GM23338 (cell line): ENCODE measurements at regions not wholly inside any gene's neighbourhood (a gene's known extent, or its start where the extent isn't known, plus 50 kb on each side); places are given as distances from the start of the nearest gene placed in this dataset.

Source experiments
- ATAC-seq: fragments of 200-7000 bp; cut with Tn5 transposase; 3 replicates; pipeline ENCODE4 v1.9.1; 2020
- DNase-seq: peaks from one replicate; pipeline ENCODE4 v3.0.0-alpha.2; 2015; ENCODE audit warnings: low spot score
- H2AFZ ChIP-seq: fragments of 200-600 bp; sonication (generic); 2 replicates; pipeline ENCODE4 v1.8.0; 2016; ENCODE audit warnings: antibody characterized with exemption, mild to moderate bottlenecking, moderate library complexity
- H3F3A ChIP-seq: fragments of 200-600 bp; sonication (generic); replicated peaks from 2 replicates; pipeline ENCODE4 v1.8.0; 2017; ENCODE audit warnings: antibody characterized with exemption, mixed run types, low read depth
- H3K27ac ChIP-seq: fragments of 200-600 bp; sonication (generic); 2 replicates; pipeline ENCODE4 v1.6.1; 2016; ENCODE audit warnings: low read depth
- H3K27me3 ChIP-seq: fragments of 200-600 bp; sonication (generic); 2 replicates; pipeline ENCODE4 v1.8.0; 2016; ENCODE audit warnings: mild to moderate bottlenecking, mixed run types, moderate library complexity; ENCODE audit not compliant: insufficient read depth
- H3K36me3 ChIP-seq: fragments of 200-600 bp; sonication (generic); 2 replicates; pipeline ENCODE4 v1.8.0; 2016; ENCODE audit warnings: mild to moderate bottlenecking; ENCODE audit not compliant: insufficient read depth
- H3K4me1 ChIP-seq: fragments of 200-600 bp; sonication (generic); 2 replicates; pipeline ENCODE4 v1.8.0; 2016; ENCODE audit warnings: mild to moderate bottlenecking, moderate library complexity; ENCODE audit not compliant: insufficient read depth
- H3K4me2 ChIP-seq: fragments of 200-600 bp; sonication (generic); 2 replicates; pipeline ENCODE4 v1.7.1; 2017; ENCODE audit warnings: mixed run types
- H3K4me3 ChIP-seq: fragments of 200-600 bp; sonication (generic); 2 replicates; pipeline ENCODE4 v1.6.1; 2016; ENCODE audit warnings: mixed run types
- H3K79me2 ChIP-seq: fragments of 200-600 bp; sonication (generic); replicated peaks from 2 replicates; pipeline ENCODE4 v1.8.0; 2017; ENCODE audit warnings: mild to moderate bottlenecking; ENCODE audit not compliant: insufficient read depth
- H3K9me2 ChIP-seq: fragments of 200-600 bp; sonication (generic); 2 replicates; pipeline ENCODE4 v1.8.0; 2017; ENCODE audit not compliant: insufficient read depth
- H4K20me1 ChIP-seq: fragments of 200-600 bp; sonication (generic); replicated peaks from 2 replicates; pipeline ENCODE4 v1.8.0; 2017; ENCODE audit warnings: mild to moderate bottlenecking; ENCODE audit not compliant: insufficient read depth
- H3K27ac Mint-ChIP-seq: 2 replicates; pipeline ENCODE4 v1.8.0; 2020; ENCODE audit warnings: inconsistent platforms, mild to moderate bottlenecking, moderate library complexity, mixed read lengths
- H3K27me3 Mint-ChIP-seq: 3 replicates; pipeline ENCODE4 v1.8.0; 2022; ENCODE audit warnings: low read depth, mild to moderate bottlenecking, moderate library complexity, mixed read lengths, inconsistent platforms; ENCODE audit not compliant: insufficient read depth, poor library complexity
- H3K36me3 Mint-ChIP-seq: 3 replicates; pipeline ENCODE4 v1.8.0; 2021; ENCODE audit warnings: low read depth, mild to moderate bottlenecking, inconsistent platforms, moderate library complexity, mixed read lengths
- H3K4me1 Mint-ChIP-seq: 3 replicates; pipeline ENCODE4 v1.8.0; 2020; ENCODE audit warnings: mild to moderate bottlenecking, inconsistent platforms, mixed read lengths
- H3K4me3 Mint-ChIP-seq: 3 replicates; pipeline ENCODE4 v1.8.0; 2021; ENCODE audit warnings: moderate library complexity, mild to moderate bottlenecking, inconsistent platforms, mixed read lengths
- H3K9me3 Mint-ChIP-seq: 3 replicates; pipeline ENCODE4 v1.8.0; 2020; ENCODE audit warnings: moderate library complexity, mild to moderate bottlenecking, inconsistent platforms, mixed read lengths
- CREB1 ChIP-seq: fragments of 250-450 bp; sonication (Bioruptor Pico); IDR thresholded peaks from 2 replicates; pipeline ENCODE4 v1.5.0; 2020; ENCODE audit warnings: low read depth, mild to moderate bottlenecking, moderate library complexity
- EZH2 ChIP-seq: fragments of 200-600 bp; sonication (generic); IDR thresholded peaks from one replicate; pipeline ENCODE4 v1.8.0; 2017; ENCODE audit warnings: antibody characterized with exemption, mild to moderate bottlenecking, low read depth; ENCODE audit not compliant: unreplicated experiment
- EZH2phosphoT487 ChIP-seq: fragments of 200-600 bp; sonication (generic); IDR thresholded peaks from one replicate; pipeline ENCODE4 v1.8.1; 2018; ENCODE audit warnings: antibody characterized with exemption; ENCODE audit not compliant: unreplicated experiment
- JUNB ChIP-seq: IDR thresholded peaks from one replicate; pipeline ENCODE4 v1.6.1; 2016; ENCODE audit warnings: antibody characterized with exemption; ENCODE audit not compliant: unreplicated experiment
- NANOG ChIP-seq: IDR thresholded peaks from 2 replicates; pipeline ENCODE4 v1.6.1; 2016; ENCODE audit warnings: antibody characterized with exemption, borderline replicate concordance
- POLR2AphosphoS5 ChIP-seq: IDR thresholded peaks from 2 replicates; pipeline ENCODE4 v1.6.1; 2016; ENCODE audit warnings: antibody characterized with exemption, low read depth
- STAT1 ChIP-seq: IDR thresholded peaks from one replicate; pipeline ENCODE4 v1.6.1; 2016; ENCODE audit warnings: antibody characterized with exemption; ENCODE audit not compliant: unreplicated experiment
- ZNF114 ChIP-seq: fragments of 250-450 bp; sonication (Bioruptor Pico); IDR thresholded peaks from 2 replicates; pipeline ENCODE4 v1.5.0; 2020; ENCODE audit warnings: mild to moderate bottlenecking, moderate library complexity
- ZNF331 ChIP-seq: fragments of 250-450 bp; sonication (Bioruptor Pico); IDR thresholded peaks from 2 replicates; pipeline ENCODE4 v1.5.0; 2020; ENCODE audit warnings: low read depth, mild to moderate bottlenecking, moderate library complexity
- TF ChIP-seq, protein P1 (sequence below): fragments of 250-450 bp; sonication (Bioruptor Pico); IDR thresholded peaks from 2 replicates; pipeline ENCODE4 v1.5.0; 2020; ENCODE audit warnings: mild to moderate bottlenecking, moderate library complexity
- TF ChIP-seq, protein P2 (sequence below), 2 experiments: fragments of 200-600 bp in 1 of 2; sonication (generic) in 1 of 2; conservative IDR thresholded peaks; 2 replicates each; pipeline versions ENCODE4 v1.5.1 to v1.6.1; 2016 to 2017; ENCODE audit warnings: antibody characterized with exemption in 2 of 2, low read depth in 2 of 2, mild to moderate bottlenecking in 2 of 2, moderate library complexity in 1 of 2
- TF ChIP-seq, protein P3 (sequence below): IDR thresholded peaks from one replicate; pipeline ENCODE4 v1.6.1; 2018; ENCODE audit warnings: antibody characterized with exemption; ENCODE audit not compliant: unreplicated experiment
- TF ChIP-seq, protein P4 (sequence below): IDR thresholded peaks from 2 replicates; pipeline ENCODE4 v1.6.1; 2016; ENCODE audit warnings: antibody characterized with exemption

DNA sequence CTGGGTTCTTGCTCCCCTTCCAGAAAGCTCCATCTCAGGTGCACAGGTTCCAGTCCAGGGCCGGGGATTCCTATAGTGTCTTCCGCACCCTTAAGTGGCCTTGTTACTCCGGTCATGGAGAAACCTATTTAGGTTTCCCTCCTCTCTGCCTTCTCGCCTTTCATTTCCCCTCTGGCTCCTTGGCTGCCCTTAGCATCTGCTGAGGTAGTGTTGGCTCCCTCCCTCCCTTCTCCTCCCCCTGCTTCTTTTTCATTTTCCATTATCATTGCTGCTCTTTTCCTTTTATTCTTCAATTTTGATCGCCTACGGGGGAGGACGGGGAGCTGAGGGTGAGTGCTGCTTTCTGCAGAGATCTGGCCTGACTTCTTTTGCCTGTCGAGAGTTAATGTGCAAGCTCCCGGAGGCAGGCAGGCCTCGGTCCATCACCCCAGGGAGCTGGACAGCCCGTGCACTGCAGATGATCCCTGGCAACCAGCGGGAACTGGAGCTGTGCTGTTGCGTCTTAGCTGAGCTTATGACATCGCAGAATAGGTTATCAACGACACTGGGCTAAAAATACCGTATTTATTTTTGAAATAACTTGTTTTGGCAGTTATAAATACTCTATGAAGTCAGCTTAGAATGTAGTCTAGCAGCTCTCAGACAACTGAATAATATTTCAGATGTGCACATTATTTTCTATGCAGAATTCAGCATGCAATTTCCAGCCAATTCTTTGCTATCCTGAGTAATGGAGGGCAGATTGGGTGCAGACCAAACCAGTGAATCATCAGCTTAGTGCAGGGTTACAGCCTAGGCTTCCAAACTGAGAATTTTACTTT lies 141.9 kb downstream of the SLC4A3 start:
- no peaks in the 10 kb centered on the region for H3K9me2 ChIP-seq
- H2AFZ ChIP-seq: no peak overlapping the region
- ATAC-seq (no peak), DNase-seq (no peak)
- H3F3A ChIP-seq: no peaks in the 10 kb centered on the region
- no peaks in the 10 kb centered on the region for H3K4me1 ChIP-seq
- no peaks in the 10 kb centered on the region; the same call in 2 of the 3 replicates for H3K36me3 Mint-ChIP-seq
- no peak overlapping the region for H3K4me2 ChIP-seq
- no peak overlapping the region for H3K4me3 ChIP-seq
- no peak overlapping the region for H3K27ac ChIP-seq
- H3K27me3 ChIP-seq: no peaks in the 10 kb centered on the region
- H3K79me2 ChIP-seq: no peaks in the 10 kb centered on the region
- H3K4me3 Mint-ChIP-seq: no peak overlapping the region
- H3K9me3 Mint-ChIP-seq: no peaks in the 10 kb centered on the region; the same call in 1 of the 3 replicates
- no peaks in the 10 kb centered on the region for H4K20me1 ChIP-seq
- no peak overlapping the region for H3K27ac Mint-ChIP-seq
- no peaks in the 10 kb centered on the region for H3K36me3 ChIP-seq
- no peaks in the 10 kb centered on the region for H3K27me3 Mint-ChIP-seq
- TF ChIP-seq, protein P1, sequence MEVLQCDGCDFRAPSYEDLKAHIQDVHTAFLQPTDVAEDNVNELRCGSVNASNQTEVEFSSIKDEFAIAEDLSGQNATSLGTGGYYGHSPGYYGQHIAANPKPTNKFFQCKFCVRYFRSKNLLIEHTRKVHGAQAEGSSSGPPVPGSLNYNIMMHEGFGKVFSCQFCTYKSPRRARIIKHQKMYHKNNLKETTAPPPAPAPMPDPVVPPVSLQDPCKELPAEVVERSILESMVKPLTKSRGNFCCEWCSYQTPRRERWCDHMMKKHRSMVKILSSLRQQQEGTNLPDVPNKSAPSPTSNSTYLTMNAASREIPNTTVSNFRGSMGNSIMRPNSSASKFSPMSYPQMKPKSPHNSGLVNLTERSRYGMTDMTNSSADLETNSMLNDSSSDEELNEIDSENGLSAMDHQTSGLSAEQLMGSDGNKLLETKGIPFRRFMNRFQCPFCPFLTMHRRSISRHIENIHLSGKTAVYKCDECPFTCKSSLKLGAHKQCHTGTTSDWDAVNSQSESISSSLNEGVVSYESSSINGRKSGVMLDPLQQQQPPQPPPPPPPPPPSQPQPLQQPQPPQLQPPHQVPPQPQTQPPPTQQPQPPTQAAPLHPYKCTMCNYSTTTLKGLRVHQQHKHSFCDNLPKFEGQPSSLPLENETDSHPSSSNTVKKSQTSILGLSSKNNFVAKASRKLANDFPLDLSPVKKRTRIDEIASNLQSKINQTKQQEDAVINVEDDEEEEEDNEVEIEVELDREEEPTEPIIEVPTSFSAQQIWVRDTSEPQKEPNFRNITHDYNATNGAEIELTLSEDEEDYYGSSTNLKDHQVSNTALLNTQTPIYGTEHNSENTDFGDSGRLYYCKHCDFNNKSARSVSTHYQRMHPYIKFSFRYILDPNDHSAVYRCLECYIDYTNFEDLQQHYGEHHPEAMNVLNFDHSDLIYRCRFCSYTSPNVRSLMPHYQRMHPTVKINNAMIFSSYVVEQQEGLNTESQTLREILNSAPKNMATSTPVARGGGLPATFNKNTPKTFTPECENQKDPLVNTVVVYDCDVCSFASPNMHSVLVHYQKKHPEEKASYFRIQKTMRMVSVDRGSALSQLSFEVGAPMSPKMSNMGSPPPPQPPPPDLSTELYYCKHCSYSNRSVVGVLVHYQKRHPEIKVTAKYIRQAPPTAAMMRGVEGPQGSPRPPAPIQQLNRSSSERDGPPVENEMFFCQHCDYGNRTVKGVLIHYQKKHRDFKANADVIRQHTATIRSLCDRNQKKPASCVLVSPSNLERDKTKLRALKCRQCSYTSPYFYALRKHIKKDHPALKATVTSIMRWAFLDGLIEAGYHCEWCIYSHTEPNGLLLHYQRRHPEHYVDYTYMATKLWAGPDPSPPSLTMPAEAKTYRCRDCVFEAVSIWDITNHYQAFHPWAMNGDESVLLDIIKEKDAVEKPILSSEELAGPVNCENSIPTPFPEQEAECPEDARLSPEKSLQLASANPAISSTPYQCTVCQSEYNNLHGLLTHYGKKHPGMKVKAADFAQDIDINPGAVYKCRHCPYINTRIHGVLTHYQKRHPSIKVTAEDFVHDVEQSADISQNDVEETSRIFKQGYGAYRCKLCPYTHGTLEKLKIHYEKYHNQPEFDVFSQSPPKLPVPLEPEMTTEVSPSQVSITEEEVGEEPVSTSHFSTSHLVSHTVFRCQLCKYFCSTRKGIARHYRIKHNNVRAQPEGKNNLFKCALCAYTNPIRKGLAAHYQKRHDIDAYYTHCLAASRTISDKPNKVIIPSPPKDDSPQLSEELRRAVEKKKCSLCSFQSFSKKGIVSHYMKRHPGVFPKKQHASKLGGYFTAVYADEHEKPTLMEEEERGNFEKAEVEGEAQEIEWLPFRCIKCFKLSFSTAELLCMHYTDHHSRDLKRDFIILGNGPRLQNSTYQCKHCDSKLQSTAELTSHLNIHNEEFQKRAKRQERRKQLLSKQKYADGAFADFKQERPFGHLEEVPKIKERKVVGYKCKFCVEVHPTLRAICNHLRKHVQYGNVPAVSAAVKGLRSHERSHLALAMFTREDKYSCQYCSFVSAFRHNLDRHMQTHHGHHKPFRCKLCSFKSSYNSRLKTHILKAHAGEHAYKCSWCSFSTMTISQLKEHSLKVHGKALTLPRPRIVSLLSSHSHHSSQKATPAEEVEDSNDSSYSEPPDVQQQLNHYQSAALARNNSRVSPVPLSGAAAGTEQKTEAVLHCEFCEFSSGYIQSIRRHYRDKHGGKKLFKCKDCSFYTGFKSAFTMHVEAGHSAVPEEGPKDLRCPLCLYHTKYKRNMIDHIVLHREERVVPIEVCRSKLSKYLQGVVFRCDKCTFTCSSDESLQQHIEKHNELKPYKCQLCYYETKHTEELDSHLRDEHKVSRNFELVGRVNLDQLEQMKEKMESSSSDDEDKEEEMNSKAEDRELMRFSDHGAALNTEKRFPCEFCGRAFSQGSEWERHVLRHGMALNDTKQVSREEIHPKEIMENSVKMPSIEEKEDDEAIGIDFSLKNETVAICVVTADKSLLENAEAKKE (CRISPR knock-in tag): no peak
- TF ChIP-seq ZNF114 (CRISPR knock-in tag) (no peak), EZH2 (no peak), STAT1 (no peak), POLR2AphosphoS5 (no peak), EZH2phosphoT487 (no peak), JUNB (no peak), CREB1 (CRISPR knock-in tag) (no peak), ZNF331 (CRISPR knock-in tag) (no peak), NANOG (no peak)
- TF ChIP-seq, protein P2, sequence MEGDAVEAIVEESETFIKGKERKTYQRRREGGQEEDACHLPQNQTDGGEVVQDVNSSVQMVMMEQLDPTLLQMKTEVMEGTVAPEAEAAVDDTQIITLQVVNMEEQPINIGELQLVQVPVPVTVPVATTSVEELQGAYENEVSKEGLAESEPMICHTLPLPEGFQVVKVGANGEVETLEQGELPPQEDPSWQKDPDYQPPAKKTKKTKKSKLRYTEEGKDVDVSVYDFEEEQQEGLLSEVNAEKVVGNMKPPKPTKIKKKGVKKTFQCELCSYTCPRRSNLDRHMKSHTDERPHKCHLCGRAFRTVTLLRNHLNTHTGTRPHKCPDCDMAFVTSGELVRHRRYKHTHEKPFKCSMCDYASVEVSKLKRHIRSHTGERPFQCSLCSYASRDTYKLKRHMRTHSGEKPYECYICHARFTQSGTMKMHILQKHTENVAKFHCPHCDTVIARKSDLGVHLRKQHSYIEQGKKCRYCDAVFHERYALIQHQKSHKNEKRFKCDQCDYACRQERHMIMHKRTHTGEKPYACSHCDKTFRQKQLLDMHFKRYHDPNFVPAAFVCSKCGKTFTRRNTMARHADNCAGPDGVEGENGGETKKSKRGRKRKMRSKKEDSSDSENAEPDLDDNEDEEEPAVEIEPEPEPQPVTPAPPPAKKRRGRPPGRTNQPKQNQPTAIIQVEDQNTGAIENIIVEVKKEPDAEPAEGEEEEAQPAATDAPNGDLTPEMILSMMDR (conservative IDR thresholded peaks at IDR 0.05; ENCODE audit: low read depth in 2 of 2): no peak
- TF ChIP-seq, protein P3, sequence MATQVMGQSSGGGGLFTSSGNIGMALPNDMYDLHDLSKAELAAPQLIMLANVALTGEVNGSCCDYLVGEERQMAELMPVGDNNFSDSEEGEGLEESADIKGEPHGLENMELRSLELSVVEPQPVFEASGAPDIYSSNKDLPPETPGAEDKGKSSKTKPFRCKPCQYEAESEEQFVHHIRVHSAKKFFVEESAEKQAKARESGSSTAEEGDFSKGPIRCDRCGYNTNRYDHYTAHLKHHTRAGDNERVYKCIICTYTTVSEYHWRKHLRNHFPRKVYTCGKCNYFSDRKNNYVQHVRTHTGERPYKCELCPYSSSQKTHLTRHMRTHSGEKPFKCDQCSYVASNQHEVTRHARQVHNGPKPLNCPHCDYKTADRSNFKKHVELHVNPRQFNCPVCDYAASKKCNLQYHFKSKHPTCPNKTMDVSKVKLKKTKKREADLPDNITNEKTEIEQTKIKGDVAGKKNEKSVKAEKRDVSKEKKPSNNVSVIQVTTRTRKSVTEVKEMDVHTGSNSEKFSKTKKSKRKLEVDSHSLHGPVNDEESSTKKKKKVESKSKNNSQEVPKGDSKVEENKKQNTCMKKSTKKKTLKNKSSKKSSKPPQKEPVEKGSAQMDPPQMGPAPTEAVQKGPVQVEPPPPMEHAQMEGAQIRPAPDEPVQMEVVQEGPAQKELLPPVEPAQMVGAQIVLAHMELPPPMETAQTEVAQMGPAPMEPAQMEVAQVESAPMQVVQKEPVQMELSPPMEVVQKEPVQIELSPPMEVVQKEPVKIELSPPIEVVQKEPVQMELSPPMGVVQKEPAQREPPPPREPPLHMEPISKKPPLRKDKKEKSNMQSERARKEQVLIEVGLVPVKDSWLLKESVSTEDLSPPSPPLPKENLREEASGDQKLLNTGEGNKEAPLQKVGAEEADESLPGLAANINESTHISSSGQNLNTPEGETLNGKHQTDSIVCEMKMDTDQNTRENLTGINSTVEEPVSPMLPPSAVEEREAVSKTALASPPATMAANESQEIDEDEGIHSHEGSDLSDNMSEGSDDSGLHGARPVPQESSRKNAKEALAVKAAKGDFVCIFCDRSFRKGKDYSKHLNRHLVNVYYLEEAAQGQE: no peak
- TF ChIP-seq, protein P4, sequence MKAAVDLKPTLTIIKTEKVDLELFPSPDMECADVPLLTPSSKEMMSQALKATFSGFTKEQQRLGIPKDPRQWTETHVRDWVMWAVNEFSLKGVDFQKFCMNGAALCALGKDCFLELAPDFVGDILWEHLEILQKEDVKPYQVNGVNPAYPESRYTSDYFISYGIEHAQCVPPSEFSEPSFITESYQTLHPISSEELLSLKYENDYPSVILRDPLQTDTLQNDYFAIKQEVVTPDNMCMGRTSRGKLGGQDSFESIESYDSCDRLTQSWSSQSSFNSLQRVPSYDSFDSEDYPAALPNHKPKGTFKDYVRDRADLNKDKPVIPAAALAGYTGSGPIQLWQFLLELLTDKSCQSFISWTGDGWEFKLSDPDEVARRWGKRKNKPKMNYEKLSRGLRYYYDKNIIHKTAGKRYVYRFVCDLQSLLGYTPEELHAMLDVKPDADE: no peak
- no peaks in the 10 kb centered on the region for H3K4me1 Mint-ChIP-seq
